Breast epithelium (tissue), 4 donors: ENCODE measurements at regions not wholly inside any gene's neighbourhood (a gene's known extent, or its start where the extent isn't known, plus 50 kb on each side); places are given as distances from the start of the nearest gene placed in this dataset.

Experiments used
- DNase-seq, 2 donors: peaks; one replicate each; pipeline ENCODE4 v3.0.0-alpha.2; 2019; ENCODE audit warnings: low spot score in 2 of 2
- H3K27ac ChIP-seq, 2 donors: fragments of 200-600 bp; sonication (generic) in 1 of 2; one replicate each; pipeline ENCODE4 v1.5.1; 2016 to 2019; ENCODE audit warnings: mild to moderate bottlenecking in 1 of 2
- H3K27me3 ChIP-seq, 2 donors: fragments of 200-600 bp; sonication (generic) in 1 of 2; one replicate each; pipeline versions ENCODE4 v1.5.1 to v1.6.0; 2017 to 2019; ENCODE audit warnings: control low read depth in 1 of 2, mild to moderate bottlenecking in 1 of 2
- H3K36me3 ChIP-seq: fragments of 200-600 bp; one replicate; pipeline ENCODE4 v1.5.1; 2019
- H3K4me1 ChIP-seq, 2 donors: fragments of 200-600 bp; sonication (generic); one replicate each; pipeline ENCODE4 v1.5.1; 2016 to 2019; ENCODE audit warnings: control low read depth in 1 of 2
- H3K4me3 ChIP-seq, 3 donors: fragments of 200-600 bp; sonication (generic); 1 replicate in 2 of 3; 2 replicates in 1 of 3; pipeline ENCODE4 v1.5.1; 2016 to 2019; ENCODE audit warnings: mild to moderate bottlenecking in 3 of 3, moderate library complexity in 2 of 3
- H3K9me3 ChIP-seq, 2 donors: fragments of 200-600 bp; sonication (generic) in 1 of 2; one replicate each; pipeline ENCODE4 v1.5.1; 2016 to 2019; ENCODE audit warnings: control low read depth in 1 of 2
- CTCF ChIP-seq, 3 donors: fragments of 450-650 bp; IDR thresholded peaks; one replicate each; pipeline ENCODE4 v1.5.1; 2016 to 2017; ENCODE audit warnings: antibody characterized with exemption in 3 of 3, mild to moderate bottlenecking in 3 of 3, moderate library complexity in 3 of 3
- POLR2A ChIP-seq: fragments of 450-650 bp; IDR thresholded peaks from one replicate; pipeline ENCODE4 v1.6.1; 2016; ENCODE audit warnings: antibody characterized with exemption, mild to moderate bottlenecking, moderate library complexity
- POLR2AphosphoS5 ChIP-seq, 3 donors: sonication (generic); formaldehyde crosslinking; IDR thresholded peaks; one replicate each; pipeline ENCODE4 v1.6.1; 2017; ENCODE audit warnings: antibody characterized with exemption in 3 of 3
- intact Hi-C: fragments of 100-400 bp; cut with DNase I; formaldehyde crosslinking; loops from one replicate; pipeline ENCODE4 v1.15.1; 2023; ENCODE audit warnings: low total_unique reads

GRCh38 chr11:128103278-128103873 lies 484.0 kb downstream of the ETS1 start:
- DNase-seq = no peak
- H3K36me3 ChIP-seq = no peaks in the 10 kb centered on the region
- H3K27me3 ChIP-seq = no peaks in the 10 kb centered on the region
- intact Hi-C loops = no loop called here
- no peaks in the 10 kb centered on the region for H3K9me3 ChIP-seq
- H3K4me3 ChIP-seq = no peak overlapping the region
- TF ChIP-seq CTCF (IDR thresholded peaks at IDR 0.05) (no peak), POLR2AphosphoS5 (IDR thresholded peaks at IDR 0.05) (no peak), POLR2A (no peak)
- H3K27ac ChIP-seq = no peak overlapping the region
- H3K4me1 ChIP-seq = no peaks in the 10 kb centered on the region

GRCh38 chr11:128098781-128099180 lies 488.6 kb downstream of the ETS1 start:
- Histone ChIP-seq H3K27ac (no peak overlapping the region), H3K4me1 (no peaks in the 10 kb centered on the region), H3K27me3 (no peaks in the 10 kb centered on the region), H3K36me3 (no peaks in the 10 kb centered on the region), H3K4me3 (no peak overlapping the region), H3K9me3 (no peaks in the 10 kb centered on the region)
- no peak for DNase-seq
- intact Hi-C loops = no loop called here
- TF ChIP-seq CTCF (IDR thresholded peaks at IDR 0.05) = no peak
- no peak for TF ChIP-seq POLR2A
- TF ChIP-seq POLR2AphosphoS5 (IDR thresholded peaks at IDR 0.05) = no peak

- Histone ChIP-seq H3K9me3 (no peaks in the 10 kb centered on the region), H3K27me3 (no peaks in the 10 kb centered on the region), H3K27ac (no peak overlapping the region), H3K4me3 (no peak overlapping the region), H3K36me3 (no peaks in the 10 kb centered on the region), H3K4me1 (no peaks in the 10 kb centered on the region)
- intact Hi-C loops = no loop called here
- DNase-seq = no peak
- no peak for TF ChIP-seq POLR2AphosphoS5 (IDR thresholded peaks at IDR 0.05)
- TF ChIP-seq POLR2A = no peak
- TF ChIP-seq CTCF (IDR thresholded peaks at IDR 0.05) = no peak
Observed at GRCh38 chr11:128095466-128095981, 491.8 kb downstream of the ETS1 start.

GRCh38 chr11:128093689-128094088 lies 493.7 kb downstream of the ETS1 start:
- intact Hi-C loops = no loop called here
- no peak for DNase-seq
- TF ChIP-seq POLR2AphosphoS5 (IDR thresholded peaks at IDR 0.05) = no peak
- TF ChIP-seq CTCF (IDR thresholded peaks at IDR 0.05) = no peak
- no peak for TF ChIP-seq POLR2A

GRCh38 chr11:128089962-128090361 lies 497.4 kb downstream of the ETS1 start:
- H3K4me3 ChIP-seq = no peak overlapping the region
- H3K4me1 ChIP-seq = no peaks in the 10 kb centered on the region
- DNase-seq = no peak
- no peaks in the 10 kb centered on the region for H3K36me3 ChIP-seq
- H3K27ac ChIP-seq = no peak overlapping the region
- peaks cover 0 to 6% of the 10 kb centered on the region in 2 donors for H3K9me3 ChIP-seq
- intact Hi-C loops = loop anchor here (10.0 kb wide), 1 partner anchor 705 kb away; no protein-coding TSS in a partner anchor
- no peaks in the 10 kb centered on the region for H3K27me3 ChIP-seq
- no peak for TF ChIP-seq POLR2AphosphoS5 (IDR thresholded peaks at IDR 0.05)
- TF ChIP-seq POLR2A = no peak
- no peak for TF ChIP-seq CTCF (IDR thresholded peaks at IDR 0.05)

More at GRCh38 chr11:128093689-128094088, 493.7 kb downstream of the ETS1 start:
- Histone ChIP-seq H3K36me3 (no peaks in the 10 kb centered on the region), H3K4me3 (no peak overlapping the region), H3K27me3 (no peaks in the 10 kb centered on the region), H3K27ac (no peak overlapping the region), H3K9me3 (peaks cover 0 to 6% of the 10 kb centered on the region in 2 donors), H3K4me1 (no peaks in the 10 kb centered on the region)
